ENCODE measurements at regions not wholly inside any gene's neighbourhood (a gene's known extent, or its start where the extent isn't known, plus 50 kb on each side); places are given as distances from the start of the nearest gene placed in this dataset.

DNA sequence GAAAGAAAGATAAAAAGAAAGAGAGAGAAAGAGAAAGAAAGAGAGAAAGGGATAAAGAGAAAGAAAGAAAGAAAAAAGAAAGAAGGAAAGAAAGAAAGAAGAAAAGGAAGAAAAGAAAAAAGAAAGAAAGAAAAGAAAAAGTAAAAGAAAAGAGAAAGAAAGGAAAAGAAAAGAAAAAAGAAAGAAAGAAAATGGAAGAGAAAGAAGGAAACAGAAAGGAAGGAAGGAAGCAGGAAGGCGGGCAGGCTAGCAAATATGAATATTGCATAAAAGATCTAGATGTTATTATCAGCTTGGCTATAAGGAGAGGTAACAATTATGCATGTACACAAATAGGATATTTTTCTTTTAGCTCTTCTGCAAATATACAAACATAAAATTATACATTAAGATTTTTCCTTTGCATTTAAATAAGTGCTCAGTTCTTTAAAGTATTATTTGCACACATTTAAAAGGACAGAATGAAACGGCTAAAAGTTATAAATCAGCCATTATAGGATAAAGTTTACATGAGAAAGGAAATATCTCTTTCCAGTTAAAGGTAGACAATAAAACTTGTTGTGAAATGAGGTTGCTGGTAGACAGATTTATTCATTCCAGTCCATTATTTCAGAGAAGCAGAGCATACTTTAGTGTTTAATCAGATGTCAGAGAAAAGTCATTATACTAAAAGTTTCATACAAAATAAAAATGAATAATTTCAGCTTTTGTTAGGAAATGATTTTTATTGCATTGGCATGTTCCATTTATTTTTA lies 511.4 kb downstream of the KCNJ3 start:
- Histone ChIP-seq H3K9me3 (ENCODE audit: control insufficient read depth, insufficient read depth, low read length) (peaks cover 3% of the 10 kb centered on the region; the same call in 1 of the 2 replicates), H3K4me3 (ENCODE audit: low read length) (no peak overlapping the region), H3K4me1 (ENCODE audit: control insufficient read depth, low read length) (no peaks in the 10 kb centered on the region), H3K9me2 (replicated peaks; ENCODE audit: control insufficient read depth, low read length) (no peaks in the 10 kb centered on the region), H3K4me2 (ENCODE audit: low read length) (no peak overlapping the region), H3F3A (ENCODE audit: control insufficient read depth, insufficient read depth) (no peaks in the 10 kb centered on the region), H3K27me3 (ENCODE audit: control insufficient read depth, low read length) (no peaks in the 10 kb centered on the region), H4K20me1 (ENCODE audit: control insufficient read depth, insufficient read depth, low read depth, low read length) (no peaks in the 10 kb centered on the region), H3K79me2 (ENCODE audit: control insufficient read depth, low read length) (no peaks in the 10 kb centered on the region), H3K36me3 (ENCODE audit: control insufficient read depth, low read length) (no peaks in the 10 kb centered on the region), H3K27ac (ENCODE audit: low read depth, low read length) (no peak overlapping the region)
- TF ChIP-seq CTCF (IDR thresholded peaks at IDR 0.05; ENCODE audit: low read depth, low read length, poor library complexity, severe bottlenecking) = no peak

DNA sequence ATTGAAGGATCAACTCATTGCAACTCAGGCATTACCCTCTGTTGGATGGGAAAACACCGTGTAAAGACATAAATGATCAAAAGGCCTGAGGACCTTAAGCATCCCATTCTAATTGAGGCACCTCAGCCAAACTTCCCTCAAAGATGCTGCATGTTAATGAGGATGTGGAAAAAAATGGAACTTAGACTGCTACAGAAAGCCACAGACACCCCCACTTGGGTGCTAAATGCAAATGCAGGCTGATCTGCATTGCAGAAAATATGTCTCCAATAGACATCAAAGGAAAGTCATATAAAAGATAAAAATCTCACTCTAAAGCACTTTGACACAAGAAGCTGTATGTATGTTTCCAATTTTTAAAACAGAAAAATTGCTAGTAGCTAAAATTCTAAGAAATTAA lies 504.7 kb downstream of the KCNJ3 start:
- no peak overlapping the region for H3K27ac ChIP-seq (ENCODE audit: low read depth, low read length)
- H4K20me1 ChIP-seq (ENCODE audit: control insufficient read depth, insufficient read depth, low read depth, low read length) = no peaks in the 10 kb centered on the region
- H3F3A ChIP-seq (ENCODE audit: control insufficient read depth, insufficient read depth) = no peaks in the 10 kb centered on the region
- no peaks in the 10 kb centered on the region for H3K79me2 ChIP-seq (ENCODE audit: control insufficient read depth, low read length)
- no peaks in the 10 kb centered on the region for H3K36me3 ChIP-seq (ENCODE audit: control insufficient read depth, low read length)
- TF ChIP-seq EZH2phosphoT487 (IDR thresholded peaks at IDR 0.05; ENCODE audit: borderline replicate concordance, low read length) = no peak
- TF ChIP-seq CTCF (IDR thresholded peaks at IDR 0.05; ENCODE audit: low read depth, low read length, poor library complexity, severe bottlenecking) = no peak
- no peak overlapping the region for H3K4me3 ChIP-seq (ENCODE audit: low read length)
- no peak overlapping the region for H3K4me2 ChIP-seq (ENCODE audit: low read length)
- H3K27me3 ChIP-seq (ENCODE audit: control insufficient read depth, low read length) = no peaks in the 10 kb centered on the region
- H3K9me2 ChIP-seq (replicated peaks; ENCODE audit: control insufficient read depth, low read length) = no peaks in the 10 kb centered on the region
- H3K4me1 ChIP-seq (ENCODE audit: control insufficient read depth, low read length) = peaks cover 5% of the 10 kb centered on the region
- H3K9me3 ChIP-seq (ENCODE audit: control insufficient read depth, insufficient read depth, low read length) = peaks cover 4% of the 10 kb centered on the region; the same call in 1 of the 2 replicates

DNA sequence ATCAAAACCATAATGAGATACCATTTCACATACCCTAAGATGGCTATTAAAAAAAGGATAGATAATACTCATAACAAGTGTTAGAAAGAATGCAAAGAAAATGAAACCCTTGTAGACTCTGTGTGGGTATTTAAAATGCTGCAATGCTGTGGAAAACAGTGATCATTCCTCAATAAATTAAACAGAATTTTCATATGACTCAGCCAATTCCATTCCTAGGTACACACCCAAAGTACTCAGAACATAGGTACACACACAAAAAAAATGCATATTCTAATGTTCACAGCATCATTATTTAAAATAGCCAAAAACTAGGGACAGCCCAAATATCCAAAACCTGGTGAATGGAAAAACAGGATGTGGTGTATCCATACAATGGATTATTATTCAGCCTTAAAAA lies 502.3 kb downstream of the KCNJ3 start:
- Histone ChIP-seq H3K4me2 (ENCODE audit: low read length) (no peak overlapping the region), H3K9me2 (replicated peaks; ENCODE audit: control insufficient read depth, low read length) (no peaks in the 10 kb centered on the region), H3K4me3 (ENCODE audit: low read length) (no peak overlapping the region), H3K79me2 (ENCODE audit: control insufficient read depth, low read length) (no peaks in the 10 kb centered on the region), H3K36me3 (ENCODE audit: control insufficient read depth, low read length) (no peaks in the 10 kb centered on the region), H3K9me3 (ENCODE audit: control insufficient read depth, insufficient read depth, low read length) (peaks cover 4% of the 10 kb centered on the region; the same call in 1 of the 2 replicates), H3K4me1 (ENCODE audit: control insufficient read depth, low read length) (peaks cover 5% of the 10 kb centered on the region), H3K27ac (ENCODE audit: low read depth, low read length) (no peak overlapping the region), H3F3A (ENCODE audit: control insufficient read depth, insufficient read depth) (no peaks in the 10 kb centered on the region), H3K27me3 (ENCODE audit: control insufficient read depth, low read length) (no peaks in the 10 kb centered on the region), H4K20me1 (ENCODE audit: control insufficient read depth, insufficient read depth, low read depth, low read length) (no peaks in the 10 kb centered on the region)
- TF ChIP-seq EZH2phosphoT487 (IDR thresholded peaks at IDR 0.05; ENCODE audit: borderline replicate concordance, low read length) (no peak), CTCF (IDR thresholded peaks at IDR 0.05; ENCODE audit: low read depth, low read length, poor library complexity, severe bottlenecking) (no peak)

Data from DOHH2 (cell line).